ENCODE measurements at regions not wholly inside any gene's neighbourhood (a gene's known extent, or its start where the extent isn't known, plus 50 kb on each side); places are given as distances from the start of the nearest gene placed in this dataset.

- no peak for DNase-seq
Measured at GRCh38 chr14:96729889-96730288, 67.3 kb upstream of the VRK1 start.

GRCh38 chr14:96730386-96730785 is 66.8 kb upstream of the VRK1 start:
- DNase-seq = no peak

- no peak for DNase-seq
Measured at GRCh38 chr14:96734076-96734622, 63.0 kb upstream of the VRK1 start.

- DNase-seq = no peak
Measured at GRCh38 chr14:96735526-96735925, 61.7 kb upstream of the VRK1 start.

GRCh38 chr14:96736439-96736838 is 60.7 kb upstream of the VRK1 start:
- no peak for DNase-seq

GRCh38 chr14:96737881-96738280 is 59.3 kb upstream of the VRK1 start:
- no peak for DNase-seq

GRCh38 chr14:96739200-96739910 is 57.8 kb upstream of the VRK1 start:
- no peak for DNase-seq

GRCh38 chr14:96741151-96741977 is 55.8 kb upstream of the VRK1 start:
- DNase-seq = no peak

- no peak for DNase-seq
Measured at GRCh38 chr14:96744262-96744661, 52.9 kb upstream of the VRK1 start.

GRCh38 chr14:96745500-96746051 is 51.6 kb upstream of the VRK1 start:
- DNase-seq = no peak

GRCh38 chr14:96746101-96746500 is 51.1 kb upstream of the VRK1 start:
- DNase-seq = no peak

GRCh38 chr14:96747006-96747405 is 50.2 kb upstream of the VRK1 start:
- DNase-seq = no peak

All from NK-92 treated with Interleukin-12 subunit alpha and Interleukin-12 subunit beta, amount 100 ng/mL, for 24 hours (cell line).